ENCODE measurements at regions not wholly inside any gene's neighbourhood (a gene's known extent, or its start where the extent isn't known, plus 50 kb on each side); places are given as distances from the start of the nearest gene placed in this dataset.

DNA sequence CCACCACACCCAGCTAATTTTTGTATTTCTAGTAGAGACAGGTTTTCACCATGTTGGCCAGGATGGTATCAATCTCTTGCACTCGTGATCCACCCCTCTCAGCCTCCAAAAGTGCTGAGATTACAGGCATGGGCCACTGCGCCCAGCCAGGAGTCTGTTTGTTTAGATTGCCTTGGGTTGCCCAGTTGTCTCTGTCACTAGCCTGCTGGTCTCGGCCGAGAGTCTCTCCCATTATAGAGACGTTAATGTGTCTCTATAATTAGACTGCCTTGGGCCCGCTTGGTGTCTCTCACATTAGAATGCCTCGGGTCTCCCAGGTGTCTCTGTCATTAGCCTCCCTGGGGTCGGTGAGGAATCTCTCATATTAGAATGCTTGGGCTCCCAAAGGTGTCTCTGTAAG is 1533.6 kb downstream of the UQCRFS1 start:
- no peak for DNase-seq (ENCODE audit: low read depth in 2 of 2)
- H3K4me3 ChIP-seq (replicated peaks in 1 of 2; ENCODE audit: low read depth in 2 of 2, low read length in 2 of 2), result no peak overlapping the region
- TF ChIP-seq, protein P1, sequence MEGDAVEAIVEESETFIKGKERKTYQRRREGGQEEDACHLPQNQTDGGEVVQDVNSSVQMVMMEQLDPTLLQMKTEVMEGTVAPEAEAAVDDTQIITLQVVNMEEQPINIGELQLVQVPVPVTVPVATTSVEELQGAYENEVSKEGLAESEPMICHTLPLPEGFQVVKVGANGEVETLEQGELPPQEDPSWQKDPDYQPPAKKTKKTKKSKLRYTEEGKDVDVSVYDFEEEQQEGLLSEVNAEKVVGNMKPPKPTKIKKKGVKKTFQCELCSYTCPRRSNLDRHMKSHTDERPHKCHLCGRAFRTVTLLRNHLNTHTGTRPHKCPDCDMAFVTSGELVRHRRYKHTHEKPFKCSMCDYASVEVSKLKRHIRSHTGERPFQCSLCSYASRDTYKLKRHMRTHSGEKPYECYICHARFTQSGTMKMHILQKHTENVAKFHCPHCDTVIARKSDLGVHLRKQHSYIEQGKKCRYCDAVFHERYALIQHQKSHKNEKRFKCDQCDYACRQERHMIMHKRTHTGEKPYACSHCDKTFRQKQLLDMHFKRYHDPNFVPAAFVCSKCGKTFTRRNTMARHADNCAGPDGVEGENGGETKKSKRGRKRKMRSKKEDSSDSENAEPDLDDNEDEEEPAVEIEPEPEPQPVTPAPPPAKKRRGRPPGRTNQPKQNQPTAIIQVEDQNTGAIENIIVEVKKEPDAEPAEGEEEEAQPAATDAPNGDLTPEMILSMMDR (IDR thresholded peaks at IDR 0.05; ENCODE audit: low read depth, low read length), result no peak

DNA sequence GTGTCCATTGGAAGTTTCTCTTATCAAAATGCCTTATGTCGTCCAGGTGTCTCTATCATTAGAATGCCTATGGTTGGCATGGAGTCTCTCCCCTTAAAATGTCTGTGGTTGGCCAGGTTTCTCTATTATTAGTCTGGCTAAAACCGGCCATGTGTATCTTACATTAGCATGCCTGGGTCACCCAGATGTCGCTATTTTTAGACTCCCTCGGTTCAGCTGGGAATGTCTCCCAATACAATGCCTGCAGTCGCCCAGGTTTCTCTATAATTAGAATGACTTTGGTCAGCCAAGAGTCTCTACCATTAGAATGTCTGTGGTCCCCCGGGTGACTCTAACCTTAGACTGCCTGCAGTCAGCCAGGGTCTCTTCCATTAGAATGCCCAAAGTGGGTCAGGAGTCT is 1536.1 kb downstream of the UQCRFS1 start:
- DNase-seq (ENCODE audit: low read depth in 2 of 2), result no peak
- no peak overlapping the region for H3K4me3 ChIP-seq (replicated peaks in 1 of 2; ENCODE audit: low read depth in 2 of 2, low read length in 2 of 2)
- TF ChIP-seq, protein P1 (IDR thresholded peaks at IDR 0.05; ENCODE audit: low read depth, low read length), result no peak

DNA sequence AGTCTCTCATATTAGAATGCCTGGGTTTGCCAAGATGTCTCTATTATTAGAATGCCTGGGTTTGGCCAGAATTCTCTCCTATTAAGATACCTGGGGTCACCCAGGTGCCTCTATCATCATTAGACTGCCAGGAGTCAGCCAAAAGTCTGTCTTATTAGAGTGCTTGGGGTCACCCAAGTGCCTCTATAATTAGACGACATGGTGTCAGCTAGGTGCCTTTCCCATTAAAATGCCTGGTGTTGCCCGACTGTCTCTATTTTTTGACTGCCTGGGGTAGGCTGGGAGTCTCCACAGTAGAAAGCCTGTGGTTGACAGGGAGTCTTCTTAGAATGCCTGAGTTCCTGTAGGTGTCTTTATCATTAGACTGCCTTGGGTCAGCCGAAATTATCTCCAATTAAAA is 1536.6 kb downstream of the UQCRFS1 start:
- DNase-seq (ENCODE audit: low read depth in 2 of 2), result no peak
- no peak overlapping the region for H3K4me3 ChIP-seq (replicated peaks in 1 of 2; ENCODE audit: low read depth in 2 of 2, low read length in 2 of 2)
- TF ChIP-seq, protein P1 (IDR thresholded peaks at IDR 0.05; ENCODE audit: low read depth, low read length), result no peak

DNA sequence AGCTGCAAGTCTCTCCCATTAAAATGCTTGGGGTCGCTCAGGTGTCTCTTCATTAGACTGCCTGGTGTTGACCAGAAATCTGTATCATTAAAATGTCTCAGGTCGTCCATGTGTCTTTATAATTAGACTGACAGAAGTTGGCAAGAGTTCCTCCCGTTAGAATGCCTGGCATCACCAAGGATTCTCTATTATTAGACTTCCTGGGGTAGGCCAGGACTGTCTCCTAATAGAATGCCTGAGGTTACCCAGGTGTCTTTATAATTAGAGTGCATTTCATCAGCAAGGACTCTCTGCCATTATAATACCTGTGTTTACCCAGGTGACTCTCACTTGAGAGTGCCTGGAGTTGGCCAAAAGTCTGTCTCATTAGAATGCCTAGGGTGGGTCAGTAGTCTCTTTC is 1537.2 kb downstream of the UQCRFS1 start:
- H3K4me3 ChIP-seq (replicated peaks in 1 of 2; ENCODE audit: low read depth in 2 of 2, low read length in 2 of 2), result no peak overlapping the region
- no peak for DNase-seq (ENCODE audit: low read depth in 2 of 2)
- TF ChIP-seq, protein P1 (IDR thresholded peaks at IDR 0.05; ENCODE audit: low read depth, low read length), result no peak

DNA sequence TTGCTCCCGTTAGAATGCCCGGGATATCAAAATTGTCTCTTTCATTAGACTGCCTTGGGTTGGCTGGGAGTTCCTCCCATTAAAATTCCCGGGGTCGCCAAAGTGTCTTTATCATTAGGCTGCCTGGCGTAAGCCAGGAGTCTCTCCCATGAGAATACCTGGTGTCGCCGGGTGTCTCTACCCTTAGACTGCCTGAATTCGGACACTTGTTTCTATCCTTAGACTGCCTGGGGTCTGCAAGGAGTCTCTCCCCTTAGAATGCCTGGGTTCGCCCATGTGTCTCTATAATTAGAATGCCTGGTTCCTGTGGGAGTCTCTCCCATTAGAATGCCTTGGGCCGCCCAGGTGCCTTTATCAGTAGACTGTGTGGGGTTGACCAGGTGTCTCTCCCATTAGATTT is 1538.2 kb downstream of the UQCRFS1 start:
- TF ChIP-seq, protein P1 (IDR thresholded peaks at IDR 0.05; ENCODE audit: low read depth, low read length), result no peak
- H3K4me3 ChIP-seq (replicated peaks in 1 of 2; ENCODE audit: low read depth in 2 of 2, low read length in 2 of 2), result no peak overlapping the region
- DNase-seq (ENCODE audit: low read depth in 2 of 2), result no peak

DNA sequence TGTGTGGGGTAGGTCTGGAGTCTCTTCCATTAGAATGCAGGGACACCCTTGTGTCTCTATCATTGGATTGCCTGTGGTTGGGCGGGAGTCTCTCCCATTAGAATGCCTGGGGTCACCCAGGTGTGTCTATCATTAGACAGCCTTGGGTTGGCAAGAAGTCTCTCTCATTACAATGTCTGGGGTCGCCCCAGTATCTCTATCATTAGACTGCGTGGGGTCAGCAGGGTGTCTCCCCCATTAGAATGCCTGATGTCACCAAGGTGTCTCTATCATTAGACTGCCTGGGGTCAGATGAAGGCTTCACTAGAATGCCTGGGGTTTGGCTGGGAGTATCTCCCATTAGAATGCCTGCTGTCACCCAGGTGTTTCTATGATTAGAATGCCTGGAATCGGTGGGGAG is 1539.0 kb downstream of the UQCRFS1 start:
- no peak overlapping the region for H3K4me3 ChIP-seq (replicated peaks in 1 of 2; ENCODE audit: low read depth in 2 of 2, low read length in 2 of 2)
- TF ChIP-seq, protein P1 (IDR thresholded peaks at IDR 0.05; ENCODE audit: low read depth, low read length), result no peak

DNA sequence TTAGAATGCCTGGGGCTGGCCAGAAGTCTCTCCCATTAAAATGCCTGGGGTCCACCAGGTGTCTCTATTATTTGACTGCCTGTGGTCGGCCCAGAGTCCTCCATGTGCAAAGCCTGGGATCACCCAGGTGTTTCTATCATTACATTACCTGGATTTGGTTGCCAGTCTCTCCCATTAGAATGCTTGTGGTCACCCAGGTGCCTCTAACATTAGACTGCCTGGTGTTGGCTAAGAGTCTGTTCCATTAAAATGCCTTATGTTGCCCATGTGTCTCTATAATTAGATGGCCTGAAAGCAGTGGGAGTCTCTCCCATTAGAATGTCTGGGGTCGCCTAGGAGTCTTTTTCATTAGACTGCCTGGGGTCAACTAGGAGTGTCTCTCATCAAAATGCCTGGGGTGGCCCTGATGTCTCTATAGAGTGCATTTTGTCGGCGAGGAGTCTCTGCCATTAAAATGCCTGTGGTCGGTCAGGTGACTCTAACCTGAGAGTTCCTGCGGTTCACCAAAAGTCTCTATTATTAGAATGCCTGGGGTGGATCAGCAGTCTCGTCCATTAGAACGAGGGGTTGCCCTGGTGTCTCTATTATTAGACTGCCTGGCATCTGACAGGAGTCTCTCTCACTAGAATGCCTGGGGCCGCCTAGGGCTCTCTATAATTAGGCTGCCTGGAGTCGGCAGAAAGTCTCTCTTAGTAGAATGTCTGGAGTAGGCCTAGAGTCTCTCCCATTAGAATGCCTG is 1540.5 kb downstream of the UQCRFS1 start:
- TF ChIP-seq, protein P1 (IDR thresholded peaks at IDR 0.05; ENCODE audit: low read depth, low read length), result no peak
- no peak for DNase-seq (ENCODE audit: low read depth in 2 of 2)
- H3K4me3 ChIP-seq (replicated peaks in 1 of 2; ENCODE audit: low read depth in 2 of 2, low read length in 2 of 2), result no peak overlapping the region

More for the DNA sequence above, 1539.0 kb downstream of the UQCRFS1 start:
- DNase-seq (ENCODE audit: low read depth in 2 of 2), result no peak

All from cardiac fibroblast (primary cell).